ENCODE measurements at regions not wholly inside any gene's neighbourhood (a gene's known extent, or its start where the extent isn't known, plus 50 kb on each side); places are given as distances from the start of the nearest gene placed in this dataset.

DNA sequence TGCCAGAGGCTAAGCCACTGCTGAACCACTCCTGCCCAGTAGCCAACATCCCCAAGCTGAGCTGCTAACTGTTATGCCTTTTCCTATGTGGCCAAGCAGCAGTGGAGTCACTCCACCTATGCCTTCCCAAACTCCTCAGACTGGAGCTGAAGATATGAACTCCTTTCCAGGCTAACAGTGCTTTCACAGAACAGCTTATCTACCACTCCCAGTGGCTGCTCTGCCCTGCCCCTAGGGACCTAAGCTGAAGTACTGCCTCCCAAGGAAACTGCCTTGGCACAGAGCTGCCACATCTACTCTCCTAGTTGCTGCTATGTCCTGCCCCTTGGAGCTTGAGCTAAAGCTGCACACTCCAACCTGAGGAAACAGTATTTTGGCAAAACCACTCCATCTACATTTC is 275.9 kb downstream of the RBM43 start:
- TF ChIP-seq, protein P1, sequence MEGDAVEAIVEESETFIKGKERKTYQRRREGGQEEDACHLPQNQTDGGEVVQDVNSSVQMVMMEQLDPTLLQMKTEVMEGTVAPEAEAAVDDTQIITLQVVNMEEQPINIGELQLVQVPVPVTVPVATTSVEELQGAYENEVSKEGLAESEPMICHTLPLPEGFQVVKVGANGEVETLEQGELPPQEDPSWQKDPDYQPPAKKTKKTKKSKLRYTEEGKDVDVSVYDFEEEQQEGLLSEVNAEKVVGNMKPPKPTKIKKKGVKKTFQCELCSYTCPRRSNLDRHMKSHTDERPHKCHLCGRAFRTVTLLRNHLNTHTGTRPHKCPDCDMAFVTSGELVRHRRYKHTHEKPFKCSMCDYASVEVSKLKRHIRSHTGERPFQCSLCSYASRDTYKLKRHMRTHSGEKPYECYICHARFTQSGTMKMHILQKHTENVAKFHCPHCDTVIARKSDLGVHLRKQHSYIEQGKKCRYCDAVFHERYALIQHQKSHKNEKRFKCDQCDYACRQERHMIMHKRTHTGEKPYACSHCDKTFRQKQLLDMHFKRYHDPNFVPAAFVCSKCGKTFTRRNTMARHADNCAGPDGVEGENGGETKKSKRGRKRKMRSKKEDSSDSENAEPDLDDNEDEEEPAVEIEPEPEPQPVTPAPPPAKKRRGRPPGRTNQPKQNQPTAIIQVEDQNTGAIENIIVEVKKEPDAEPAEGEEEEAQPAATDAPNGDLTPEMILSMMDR (conservative IDR thresholded peaks at IDR 0.05; ENCODE audit: low read depth, low read length), result no peak
- TF ChIP-seq EZH2 (IDR thresholded peaks at IDR 0.05; ENCODE audit: low read length, unreplicated experiment) (no peak), EZH2phosphoT487 (IDR thresholded peaks at IDR 0.05; ENCODE audit: borderline replicate concordance, low read length) (no peak)

All from PC-3 (cell line).